Activated T-cell treated with anti-CD3 and anti-CD28 coated beads, Interleukin-2, amount 50 U/mL, for 72 hours (primary cell): ENCODE measurements at regions not wholly inside any gene's neighbourhood (a gene's known extent, or its start where the extent isn't known, plus 50 kb on each side); places are given as distances from the start of the nearest gene placed in this dataset.

Experiments used
- ATAC-seq, 2 donors: fragments of 150-1000 bp; cut with Tn5 transposase; replicated peaks in 1 of 2; 2 replicates each; pipeline ENCODE4 v1.10.0; 2021; ENCODE audit warnings: moderate library complexity in 2 of 2, mild to moderate bottlenecking in 1 of 2
- DNase-seq, 2 donors: peaks; one replicate each; pipeline ENCODE4 v3.0.0; 2021 to 2022; ENCODE audit warnings: mixed read lengths in 1 of 2
- H3K27ac Mint-ChIP-seq: one replicate; pipeline ENCODE4 v1.8.0; 2022; ENCODE audit warnings: mild to moderate bottlenecking, moderate library complexity, mixed read lengths
- H3K27me3 Mint-ChIP-seq: one replicate; pipeline ENCODE4 v1.8.0; 2022; ENCODE audit warnings: low read depth, mixed read lengths
- H3K36me3 Mint-ChIP-seq, 2 donors: one replicate each; pipeline ENCODE4 v1.8.0; 2022; ENCODE audit warnings: mixed read lengths in 2 of 2, mild to moderate bottlenecking in 1 of 2; ENCODE audit not compliant: insufficient read depth in 2 of 2
- H3K4me1 Mint-ChIP-seq: one replicate; pipeline ENCODE4 v1.8.0; 2022; ENCODE audit warnings: low read depth, mixed read lengths
- H3K4me3 Mint-ChIP-seq, 2 donors: one replicate each; pipeline ENCODE4 v1.8.0; 2022; ENCODE audit warnings: mild to moderate bottlenecking in 2 of 2, mixed read lengths in 2 of 2, moderate library complexity in 2 of 2
- H3K9me3 Mint-ChIP-seq, 2 donors: one replicate each; pipeline ENCODE4 v1.8.0; 2022; ENCODE audit warnings: mixed read lengths in 2 of 2

DNA sequence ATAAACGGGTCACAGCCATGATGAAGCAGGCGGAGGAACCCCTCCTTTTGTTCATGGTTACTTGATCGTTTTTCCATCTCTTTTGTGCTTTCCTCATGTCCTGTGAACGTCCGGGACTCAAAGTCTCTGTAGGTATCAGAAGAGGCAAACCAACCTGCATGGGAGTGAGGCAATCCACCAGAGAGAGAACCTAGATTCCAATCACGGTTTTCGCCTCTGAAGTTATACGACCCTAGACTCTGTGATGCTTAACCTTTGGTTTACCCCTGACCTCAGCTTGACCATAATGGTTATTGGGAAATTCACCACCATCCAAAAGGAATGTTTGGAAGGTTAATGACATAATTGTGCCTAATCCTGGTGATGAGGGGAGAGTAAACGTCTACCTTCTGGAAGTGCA is 186.8 kb upstream of the PRICKLE1 start:
- Mint-ChIP-seq H3K9me3 (peaks cover 3 to 6% of the 10 kb centered on the region in 2 donors), H3K4me1 (no peaks in the 10 kb centered on the region), H3K36me3 (no peaks in the 10 kb centered on the region), H3K27me3 (no peaks in the 10 kb centered on the region), H3K27ac (no peak overlapping the region), H3K4me3 (no peak overlapping the region)
- ATAC-seq (no peak), DNase-seq (no peak)

DNA sequence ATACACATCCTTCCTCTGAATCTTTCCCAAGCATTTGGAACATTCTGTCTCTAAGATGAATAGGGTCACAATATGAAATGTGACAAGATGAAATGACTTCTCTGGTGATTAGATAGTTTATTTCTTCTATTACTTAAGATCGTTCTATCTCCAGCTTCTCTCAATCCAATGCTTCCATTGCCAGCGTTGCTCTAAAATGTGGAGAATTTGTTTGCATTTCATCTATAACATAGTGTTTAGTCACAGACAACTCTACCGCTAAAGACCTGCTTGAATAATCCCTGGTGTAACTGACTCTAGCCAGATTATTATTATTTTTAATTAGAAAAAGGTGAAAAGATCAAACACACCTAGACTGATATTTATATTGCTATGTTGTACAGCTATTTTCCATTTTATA is 184.7 kb upstream of the PRICKLE1 start:
- no peak overlapping the region for H3K4me3 Mint-ChIP-seq
- peaks cover 5 to 8% of the 10 kb centered on the region in 2 donors for H3K9me3 Mint-ChIP-seq
- ATAC-seq (no peak), DNase-seq (no peak)
- H3K27me3 Mint-ChIP-seq, result no peaks in the 10 kb centered on the region
- H3K4me1 Mint-ChIP-seq, result no peaks in the 10 kb centered on the region
- H3K27ac Mint-ChIP-seq, result no peak overlapping the region
- H3K36me3 Mint-ChIP-seq, result no peaks in the 10 kb centered on the region

DNA sequence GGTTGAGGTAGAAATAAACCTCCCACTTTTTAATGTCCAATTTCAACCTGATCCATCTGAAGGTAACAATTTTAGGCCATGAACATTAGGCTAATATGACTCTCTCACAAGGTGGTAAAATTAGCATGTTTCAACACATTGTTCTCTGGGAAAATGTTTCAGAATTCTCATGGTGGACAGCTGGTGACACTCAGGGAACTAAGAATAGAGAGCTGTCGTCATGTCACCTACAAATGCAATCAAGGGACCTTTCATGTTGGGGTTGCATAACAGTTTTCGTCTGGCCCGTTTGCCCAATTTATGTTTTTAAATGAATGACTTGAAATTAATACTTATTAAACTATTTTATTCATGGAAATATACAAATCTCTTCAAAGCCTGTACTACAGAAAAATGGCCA is 180.7 kb upstream of the PRICKLE1 start:
- Mint-ChIP-seq H3K9me3 (peaks cover 5 to 8% of the 10 kb centered on the region in 2 donors), H3K27ac (no peak overlapping the region), H3K36me3 (no peaks in the 10 kb centered on the region), H3K4me3 (no peak overlapping the region), H3K27me3 (no peaks in the 10 kb centered on the region), H3K4me1 (no peaks in the 10 kb centered on the region)
- ATAC-seq, result no peak
- DNase-seq, result no peak

DNA sequence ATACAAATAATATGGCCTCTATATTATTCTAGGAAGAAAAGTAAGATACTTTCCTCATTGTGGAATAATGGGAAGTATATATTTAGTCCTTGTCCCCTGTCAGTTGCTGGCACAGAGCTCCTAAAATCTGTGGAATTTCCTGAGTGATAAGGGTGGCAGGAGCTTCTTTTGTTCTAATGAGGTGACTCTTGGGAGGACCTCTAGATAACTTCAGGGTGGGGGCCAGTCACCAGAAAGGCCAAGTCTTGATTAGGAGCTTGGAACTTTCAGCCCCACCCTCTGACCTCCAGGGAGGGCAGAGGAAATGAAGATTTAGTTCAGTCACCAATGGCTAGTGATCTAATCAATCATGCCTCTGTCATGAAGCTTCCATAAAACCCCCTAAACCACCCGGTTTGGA is 179.9 kb upstream of the PRICKLE1 start:
- Mint-ChIP-seq H3K4me3 (no peak overlapping the region), H3K36me3 (no peaks in the 10 kb centered on the region), H3K27me3 (no peaks in the 10 kb centered on the region), H3K27ac (no peak overlapping the region), H3K4me1 (no peaks in the 10 kb centered on the region), H3K9me3 (peaks cover 5 to 8% of the 10 kb centered on the region in 2 donors)
- ATAC-seq (no peak), DNase-seq (no peak)

DNA sequence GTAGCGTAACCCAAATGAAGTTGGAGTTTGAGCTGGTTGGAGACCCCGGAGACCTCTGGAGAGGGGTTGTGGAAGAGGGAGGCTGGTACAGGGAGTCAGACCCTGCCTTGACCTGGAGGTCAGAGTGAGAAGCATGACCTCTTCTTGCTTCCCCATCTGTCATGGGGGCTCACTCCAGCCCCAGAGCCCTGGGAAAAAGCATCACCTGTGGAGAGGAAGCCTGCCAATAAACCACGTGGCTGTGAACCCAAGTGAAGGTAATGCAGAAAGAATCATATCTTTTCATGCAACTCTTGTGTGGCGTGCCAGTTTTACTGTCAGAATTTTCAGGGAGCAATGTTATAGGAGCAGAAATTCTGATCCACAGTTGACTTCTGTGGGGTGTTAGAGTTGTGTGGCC is 178.5 kb upstream of the PRICKLE1 start:
- DNase-seq, result no peak
- no peak overlapping the region for H3K27ac Mint-ChIP-seq
- H3K36me3 Mint-ChIP-seq, result no peaks in the 10 kb centered on the region
- H3K4me3 Mint-ChIP-seq, result no peak overlapping the region
- no peak for ATAC-seq
- H3K27me3 Mint-ChIP-seq, result no peaks in the 10 kb centered on the region
- H3K9me3 Mint-ChIP-seq, result peaks cover 3 to 5% of the 10 kb centered on the region in 2 donors
- no peaks in the 10 kb centered on the region for H3K4me1 Mint-ChIP-seq

DNA sequence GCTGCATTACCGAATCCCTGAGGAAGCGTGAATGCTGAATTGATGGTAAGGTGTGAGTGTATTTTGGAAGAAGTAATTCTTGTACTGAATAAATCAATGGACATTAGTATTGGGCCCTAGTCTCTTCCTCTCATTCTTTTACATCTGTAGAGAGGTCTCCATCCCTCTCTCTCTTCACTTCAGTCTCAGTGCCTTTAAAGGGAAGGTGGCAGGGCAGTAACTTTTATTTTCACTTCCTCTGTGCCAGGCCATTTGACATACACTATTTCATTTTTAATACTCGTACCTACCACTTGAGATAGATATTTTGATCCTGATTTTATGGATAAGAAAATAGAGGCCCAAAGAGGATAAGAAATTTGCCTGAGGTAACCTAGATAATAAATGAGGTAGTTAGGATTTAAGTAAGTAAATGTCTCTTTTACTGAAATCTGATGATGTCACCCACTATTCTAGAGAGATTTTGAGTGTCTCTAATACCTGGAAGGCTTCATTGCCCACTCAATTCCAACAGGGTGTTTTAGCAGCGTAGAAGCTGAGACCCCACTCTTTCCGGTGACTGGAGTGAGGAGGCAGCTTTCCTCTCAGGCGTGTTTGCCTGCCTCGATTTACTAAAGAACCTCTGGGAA is 177.9 kb upstream of the PRICKLE1 start:
- Mint-ChIP-seq H3K36me3 (no peaks in the 10 kb centered on the region), H3K4me3 (no peak overlapping the region), H3K9me3 (peaks cover 2 to 4% of the 10 kb centered on the region in 2 donors), H3K27me3 (no peaks in the 10 kb centered on the region), H3K27ac (no peak overlapping the region), H3K4me1 (no peaks in the 10 kb centered on the region)
- DNase-seq, result no peak
- ATAC-seq, result no peak

DNA sequence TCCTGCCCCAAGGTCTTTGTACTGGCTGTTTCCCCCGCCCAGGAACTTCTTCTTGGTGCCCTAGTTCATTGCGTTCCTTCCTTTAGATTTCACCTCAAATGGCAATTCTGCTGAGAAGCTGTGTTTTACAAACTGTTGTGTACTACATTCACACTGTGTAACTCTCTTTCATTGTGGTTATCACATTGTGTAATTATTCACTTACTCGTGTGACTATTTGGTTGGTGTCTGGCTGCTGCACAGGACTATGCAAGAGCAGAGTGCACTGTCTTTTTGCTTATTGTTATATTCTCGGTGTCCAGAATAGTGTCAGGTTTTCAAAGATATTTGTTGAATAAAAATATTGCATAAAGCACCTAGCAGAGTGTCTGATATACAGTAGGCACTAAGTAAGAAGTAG is 177.2 kb upstream of the PRICKLE1 start:
- H3K36me3 Mint-ChIP-seq, result no peaks in the 10 kb centered on the region
- no peak for ATAC-seq
- no peak overlapping the region for H3K4me3 Mint-ChIP-seq
- no peaks in the 10 kb centered on the region for H3K4me1 Mint-ChIP-seq
- peaks cover 2 to 4% of the 10 kb centered on the region in 2 donors for H3K9me3 Mint-ChIP-seq
- no peak overlapping the region for H3K27ac Mint-ChIP-seq
- DNase-seq, result no peak
- no peaks in the 10 kb centered on the region for H3K27me3 Mint-ChIP-seq

DNA sequence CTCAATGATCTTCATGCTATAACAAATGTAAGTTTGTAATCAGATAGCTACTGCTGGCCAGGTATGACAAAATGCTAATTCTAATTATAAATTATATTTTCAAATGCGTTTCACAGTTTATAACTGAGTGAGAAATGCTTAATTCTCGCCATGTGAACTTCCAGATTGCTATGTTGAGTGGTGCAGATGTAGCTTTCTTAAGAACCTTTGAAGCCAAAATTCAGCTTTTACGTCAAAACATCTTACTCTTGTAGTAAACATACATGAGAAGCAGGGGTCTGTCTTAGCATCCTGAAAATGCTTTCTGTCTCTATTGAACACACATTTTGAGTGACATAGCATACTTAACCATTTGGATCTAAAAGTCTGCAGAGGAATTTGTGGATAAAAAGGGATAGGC is 176.5 kb upstream of the PRICKLE1 start:
- no peak for ATAC-seq
- no peak overlapping the region for H3K27ac Mint-ChIP-seq
- H3K4me1 Mint-ChIP-seq, result no peaks in the 10 kb centered on the region
- H3K36me3 Mint-ChIP-seq, result no peaks in the 10 kb centered on the region
- DNase-seq, result no peak
- H3K27me3 Mint-ChIP-seq, result no peaks in the 10 kb centered on the region
- peaks cover 0 to 2% of the 10 kb centered on the region in 2 donors for H3K9me3 Mint-ChIP-seq
- no peak overlapping the region for H3K4me3 Mint-ChIP-seq

DNA sequence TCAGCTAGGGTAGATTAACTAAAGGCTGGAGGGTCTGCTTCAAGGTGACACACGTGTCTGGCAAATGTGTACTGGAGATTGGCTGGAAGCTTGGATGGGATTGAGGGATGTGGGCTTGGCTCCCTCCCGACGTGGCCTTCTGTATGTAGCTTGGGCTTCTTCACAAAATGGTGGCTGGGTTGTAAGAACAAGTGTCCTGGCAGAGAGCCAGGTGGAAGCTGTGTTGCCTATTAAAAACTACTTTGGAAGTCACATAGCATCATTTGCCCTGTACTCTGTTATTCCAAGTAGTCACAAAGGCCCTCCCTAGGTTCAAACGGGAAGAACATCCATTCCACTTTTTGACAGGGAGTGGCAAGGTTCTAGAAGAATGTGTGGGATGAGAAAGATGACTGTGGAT is 174.1 kb upstream of the PRICKLE1 start:
- no peaks in the 10 kb centered on the region for H3K4me1 Mint-ChIP-seq
- no peak overlapping the region for H3K4me3 Mint-ChIP-seq
- no peaks in the 10 kb centered on the region for H3K9me3 Mint-ChIP-seq
- ATAC-seq (no peak), DNase-seq (no peak)
- no peaks in the 10 kb centered on the region for H3K36me3 Mint-ChIP-seq
- no peaks in the 10 kb centered on the region for H3K27me3 Mint-ChIP-seq
- no peak overlapping the region for H3K27ac Mint-ChIP-seq

DNA sequence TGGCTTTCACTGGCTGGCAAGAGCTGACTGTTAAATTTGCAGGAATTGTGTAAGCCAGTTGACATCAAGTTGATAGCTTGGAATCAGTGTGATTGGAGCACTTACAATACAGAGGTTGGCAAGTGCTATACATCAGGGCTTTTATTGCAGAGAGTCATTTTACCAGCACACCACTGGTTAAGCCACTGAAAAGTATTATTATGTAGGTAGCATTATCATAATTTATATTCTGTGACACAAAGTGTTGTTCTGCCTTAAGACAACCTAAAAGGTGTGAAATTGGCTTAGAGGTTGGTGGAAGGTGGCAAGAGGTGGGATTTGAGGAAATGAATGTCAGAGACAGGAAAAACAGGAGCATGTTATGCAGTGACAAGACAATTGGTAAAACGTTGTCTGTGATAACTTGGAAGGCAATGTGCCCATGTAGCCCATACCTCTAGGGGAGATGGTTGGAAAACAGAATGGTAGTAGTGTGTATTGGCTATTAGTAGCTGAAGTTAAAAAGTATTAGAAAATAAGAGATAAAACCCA is 172.9 kb upstream of the PRICKLE1 start:
- Mint-ChIP-seq H3K4me3 (no peak overlapping the region), H3K27me3 (no peaks in the 10 kb centered on the region), H3K4me1 (no peaks in the 10 kb centered on the region), H3K9me3 (peaks cover 0 to 2% of the 10 kb centered on the region in 2 donors), H3K27ac (no peak overlapping the region), H3K36me3 (no peaks in the 10 kb centered on the region)
- DNase-seq, result no peak
- ATAC-seq, result no peak

DNA sequence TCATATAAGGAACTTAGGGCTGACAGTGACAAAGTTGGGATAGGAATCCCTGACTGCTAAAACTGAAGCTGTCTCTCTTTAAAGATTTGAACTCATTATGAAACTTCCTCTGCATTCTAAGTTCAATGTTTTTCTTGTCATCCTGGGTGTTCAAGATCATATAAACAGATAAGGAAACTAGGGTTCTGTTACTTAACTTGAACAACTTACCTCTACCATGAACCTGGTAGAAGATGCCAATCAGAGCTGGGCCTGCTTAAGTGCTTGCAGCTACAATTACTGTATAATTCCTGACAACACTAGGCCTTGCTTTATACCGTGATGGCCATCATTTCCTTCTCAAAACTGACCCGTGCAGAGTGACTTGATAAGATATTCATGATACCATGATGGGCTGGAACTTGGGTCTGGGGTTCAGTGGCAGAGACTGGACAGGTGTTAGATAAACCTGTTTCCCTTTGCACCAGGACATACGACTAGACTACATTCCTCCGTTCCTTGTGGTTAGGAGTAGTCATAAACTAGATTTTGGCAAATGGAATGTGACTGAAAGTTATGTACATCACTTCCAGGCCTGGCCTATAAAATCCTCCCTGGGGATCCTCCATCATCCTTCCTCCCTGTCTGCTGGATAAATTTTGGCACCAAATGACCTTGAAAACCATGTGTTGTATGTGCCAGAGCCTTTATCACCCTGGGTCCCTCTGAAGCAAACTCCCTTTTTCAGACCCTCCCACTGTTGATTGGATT is 172.2 kb upstream of the PRICKLE1 start:
- Mint-ChIP-seq H3K27ac (no peak overlapping the region), H3K4me1 (no peaks in the 10 kb centered on the region), H3K4me3 (no peak overlapping the region), H3K27me3 (no peaks in the 10 kb centered on the region), H3K9me3 (peaks cover 0 to 2% of the 10 kb centered on the region in 2 donors), H3K36me3 (no peaks in the 10 kb centered on the region)
- no peak for DNase-seq
- no peak for ATAC-seq

DNA sequence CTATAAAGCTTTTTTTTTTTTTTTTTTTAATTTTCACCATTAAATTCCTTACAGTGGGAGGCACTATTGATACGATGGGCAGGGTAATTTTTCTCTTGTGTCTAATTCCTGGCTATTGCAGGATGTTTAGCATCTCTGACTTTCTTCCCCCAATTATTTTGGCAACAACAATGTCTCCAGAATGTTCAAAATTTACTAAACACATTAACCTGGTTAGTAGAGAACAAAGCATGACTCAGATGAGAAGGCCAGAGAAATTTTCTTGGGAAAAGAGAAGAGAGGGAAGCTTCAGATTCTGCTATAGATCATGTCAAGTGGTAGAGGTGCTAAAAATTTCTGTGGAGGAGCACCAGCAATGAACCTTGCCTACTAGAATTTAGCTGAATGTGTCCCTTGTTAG is 171.5 kb upstream of the PRICKLE1 start:
- no peaks in the 10 kb centered on the region for H3K36me3 Mint-ChIP-seq
- DNase-seq, result no peak
- no peaks in the 10 kb centered on the region for H3K4me1 Mint-ChIP-seq
- no peak overlapping the region for H3K27ac Mint-ChIP-seq
- no peak for ATAC-seq
- H3K9me3 Mint-ChIP-seq, result peaks cover 0 to 2% of the 10 kb centered on the region in 2 donors
- no peaks in the 10 kb centered on the region for H3K27me3 Mint-ChIP-seq
- H3K4me3 Mint-ChIP-seq, result no peak overlapping the region

DNA sequence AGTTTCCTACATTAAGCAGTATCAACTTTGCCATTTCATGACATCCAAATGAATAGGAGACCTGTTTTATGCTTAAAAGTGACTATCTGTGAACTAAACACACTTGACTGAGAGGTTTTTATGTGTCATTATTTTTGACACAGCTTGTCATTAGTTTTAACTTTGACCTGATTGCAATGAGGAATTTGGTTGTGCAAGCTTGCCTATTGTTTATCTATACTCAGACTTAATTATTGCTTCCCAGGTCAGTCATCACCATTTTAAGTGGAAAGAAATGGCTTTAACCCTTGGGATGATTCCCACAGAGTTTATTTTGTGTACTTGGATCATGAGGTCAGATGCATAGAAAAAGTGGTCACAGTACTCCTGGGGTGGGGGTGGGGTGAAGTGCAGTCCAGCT is 171.0 kb upstream of the PRICKLE1 start:
- no peak for DNase-seq
- Mint-ChIP-seq H3K9me3 (peaks cover 0 to 2% of the 10 kb centered on the region in 2 donors), H3K36me3 (no peaks in the 10 kb centered on the region), H3K4me1 (no peaks in the 10 kb centered on the region), H3K4me3 (no peak overlapping the region), H3K27me3 (no peaks in the 10 kb centered on the region), H3K27ac (no peak overlapping the region)
- no peak for ATAC-seq
